ENCODE measurements at regions not wholly inside any gene's neighbourhood (a gene's known extent, or its start where the extent isn't known, plus 50 kb on each side); places are given as distances from the start of the nearest gene placed in this dataset.

DNA sequence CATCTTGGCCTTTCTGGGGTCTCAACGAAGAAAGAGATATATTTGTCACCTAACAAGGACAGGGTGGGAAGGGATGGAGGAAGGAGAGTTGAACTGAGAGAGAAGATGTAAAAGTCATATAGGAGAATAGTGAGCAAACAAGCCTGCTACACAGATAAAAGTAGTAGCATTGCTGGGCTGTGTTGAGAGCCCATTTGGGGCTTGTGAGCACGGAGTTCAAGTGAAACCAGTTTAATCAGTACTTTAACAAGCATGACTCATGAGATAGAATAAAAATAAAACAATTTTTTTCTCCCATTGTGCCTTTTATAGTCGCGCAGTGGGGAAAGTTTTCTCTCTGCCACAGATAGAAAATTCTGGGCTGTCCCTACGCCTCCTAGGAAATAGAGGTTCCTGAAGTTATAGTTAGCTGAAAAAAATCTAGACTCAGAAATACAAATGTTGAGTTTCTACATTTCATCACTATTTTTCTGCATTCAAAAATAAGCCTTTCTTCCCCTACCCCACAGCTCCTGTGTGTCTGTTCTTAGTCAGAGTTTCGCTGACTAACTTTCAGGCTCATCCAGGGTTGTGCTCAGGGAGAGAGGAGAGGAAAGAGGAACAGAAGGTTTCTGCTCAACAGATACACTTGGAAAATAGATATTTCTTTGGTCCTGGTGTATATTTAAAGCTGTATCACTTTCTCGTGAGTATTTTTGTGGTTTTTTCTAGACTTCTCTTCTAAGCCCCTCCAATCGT is 395.8 kb upstream of the ADAMTSL1 start:
- Histone ChIP-seq H3K27me3 (no peaks in the 10 kb centered on the region), H3K36me3 (no peaks in the 10 kb centered on the region), H3K4me3 (no peak overlapping the region), H3K27ac (no peak overlapping the region), H3K9me3 (no peaks in the 10 kb centered on the region), H3K4me1 (no peaks in the 10 kb centered on the region)
- no peak for ATAC-seq
- no peak for DNase-seq
- in situ Hi-C loops (cut with MboI; ENCODE audit: low sequenced_read_pairs in 4 of 4), result no loop called here
- intact Hi-C loops (cut with DNase I; ENCODE audit: low total_unique reads), result no loop called here
- no peak for TF ChIP-seq POLR2A (IDR thresholded peaks at IDR 0.05)
- TF ChIP-seq, protein P1, sequence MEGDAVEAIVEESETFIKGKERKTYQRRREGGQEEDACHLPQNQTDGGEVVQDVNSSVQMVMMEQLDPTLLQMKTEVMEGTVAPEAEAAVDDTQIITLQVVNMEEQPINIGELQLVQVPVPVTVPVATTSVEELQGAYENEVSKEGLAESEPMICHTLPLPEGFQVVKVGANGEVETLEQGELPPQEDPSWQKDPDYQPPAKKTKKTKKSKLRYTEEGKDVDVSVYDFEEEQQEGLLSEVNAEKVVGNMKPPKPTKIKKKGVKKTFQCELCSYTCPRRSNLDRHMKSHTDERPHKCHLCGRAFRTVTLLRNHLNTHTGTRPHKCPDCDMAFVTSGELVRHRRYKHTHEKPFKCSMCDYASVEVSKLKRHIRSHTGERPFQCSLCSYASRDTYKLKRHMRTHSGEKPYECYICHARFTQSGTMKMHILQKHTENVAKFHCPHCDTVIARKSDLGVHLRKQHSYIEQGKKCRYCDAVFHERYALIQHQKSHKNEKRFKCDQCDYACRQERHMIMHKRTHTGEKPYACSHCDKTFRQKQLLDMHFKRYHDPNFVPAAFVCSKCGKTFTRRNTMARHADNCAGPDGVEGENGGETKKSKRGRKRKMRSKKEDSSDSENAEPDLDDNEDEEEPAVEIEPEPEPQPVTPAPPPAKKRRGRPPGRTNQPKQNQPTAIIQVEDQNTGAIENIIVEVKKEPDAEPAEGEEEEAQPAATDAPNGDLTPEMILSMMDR (IDR thresholded peaks at IDR 0.05 in 4 of 5, conservative IDR thresholded peaks at IDR 0.05 in 1 of 5), result no peak

DNA sequence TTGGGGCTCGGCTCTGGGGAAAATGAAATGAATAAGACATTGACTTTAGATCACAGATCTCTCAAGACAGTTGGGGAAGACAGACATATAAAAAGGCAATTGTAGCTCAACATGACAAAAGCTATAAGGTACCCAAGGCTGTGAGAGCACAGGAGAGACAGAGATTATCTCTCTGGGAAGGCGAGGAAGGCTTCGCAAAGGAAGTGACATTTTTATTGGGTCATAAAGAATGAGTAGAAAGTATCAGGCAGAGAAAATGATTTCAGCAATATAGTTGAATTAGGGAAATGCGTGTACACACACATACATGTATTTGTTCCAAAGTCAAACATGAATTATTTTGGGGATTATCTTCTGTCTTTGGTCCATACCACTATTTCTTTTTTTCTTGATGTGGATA is 381.8 kb upstream of the ADAMTSL1 start:
- no peak overlapping the region for H3K27ac ChIP-seq
- no peak overlapping the region for H3K4me3 ChIP-seq
- TF ChIP-seq, protein P1 (IDR thresholded peaks at IDR 0.05 in 4 of 5, conservative IDR thresholded peaks at IDR 0.05 in 1 of 5), result no peak
- DNase-seq (no peak), ATAC-seq (no peak)
- H3K36me3 ChIP-seq, result no peaks in the 10 kb centered on the region
- H3K27me3 ChIP-seq, result no peaks in the 10 kb centered on the region
- no peaks in the 10 kb centered on the region for H3K9me3 ChIP-seq
- no peaks in the 10 kb centered on the region for H3K4me1 ChIP-seq
- in situ Hi-C loops (cut with MboI; ENCODE audit: low sequenced_read_pairs in 4 of 4), result no loop called here
- intact Hi-C loops (cut with DNase I; ENCODE audit: low total_unique reads), result no loop called here

DNA sequence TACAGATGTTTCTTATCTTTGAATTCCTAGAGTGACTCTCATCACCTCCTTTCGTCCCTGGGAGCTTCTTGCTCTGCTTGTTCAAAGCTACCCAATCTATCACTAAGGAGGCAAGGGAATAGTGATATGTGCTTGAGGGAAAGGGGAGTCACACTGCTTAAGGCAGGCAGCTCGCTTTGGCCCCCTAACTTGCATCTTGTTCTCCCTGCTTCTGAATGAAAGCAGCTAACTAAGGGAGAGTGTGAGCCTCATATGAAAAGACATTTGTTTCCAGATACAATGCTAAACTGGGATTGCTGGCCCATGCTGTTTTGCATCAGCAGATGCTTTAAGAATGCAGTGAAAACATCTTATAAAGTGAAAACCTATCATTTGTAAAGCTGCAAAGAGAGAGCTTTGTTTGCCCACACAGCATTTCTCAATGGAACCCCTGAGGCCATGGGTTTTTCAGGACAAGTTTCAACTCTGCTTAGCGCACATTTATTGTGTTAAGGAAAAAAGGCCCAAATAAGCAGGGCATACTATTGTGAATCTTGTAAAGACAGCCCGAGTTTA is 367.9 kb upstream of the ADAMTSL1 start:
- intact Hi-C loops (cut with DNase I; ENCODE audit: low total_unique reads), result no loop called here
- H3K27ac ChIP-seq, result no peak overlapping the region
- H3K27me3 ChIP-seq, result no peaks in the 10 kb centered on the region
- no peak for ATAC-seq
- no peak overlapping the region for H3K4me3 ChIP-seq
- in situ Hi-C loops (cut with MboI; ENCODE audit: low sequenced_read_pairs in 4 of 4), result no loop called here
- no peaks in the 10 kb centered on the region for H3K36me3 ChIP-seq
- TF ChIP-seq POLR2A (IDR thresholded peaks at IDR 0.05), result no peak
- TF ChIP-seq, protein P1 (IDR thresholded peaks at IDR 0.05 in 4 of 5, conservative IDR thresholded peaks at IDR 0.05 in 1 of 5), result no peak
- no peaks in the 10 kb centered on the region for H3K9me3 ChIP-seq
- no peaks in the 10 kb centered on the region for H3K4me1 ChIP-seq
- no peak for DNase-seq

DNA sequence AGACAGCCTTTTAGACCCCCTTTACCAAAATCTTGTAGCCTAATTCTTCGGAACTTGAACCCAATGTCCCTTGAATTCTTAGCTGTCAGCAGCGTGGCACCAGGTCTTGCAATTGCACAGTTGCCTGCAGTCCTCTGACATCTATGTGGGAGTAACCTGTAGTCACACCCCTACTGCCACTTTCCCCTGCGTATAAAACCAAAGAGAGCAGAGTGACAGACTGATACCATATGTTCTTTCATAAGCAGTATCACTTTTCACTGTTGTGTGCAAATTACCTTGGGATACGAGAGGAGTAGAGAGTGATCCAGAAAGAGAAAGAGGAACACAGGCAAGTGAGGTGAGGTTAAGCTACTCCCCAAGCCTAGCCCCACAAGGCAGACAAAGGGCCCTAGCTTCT is 364.3 kb upstream of the ADAMTSL1 start:
- no peak for ATAC-seq
- in situ Hi-C loops (cut with MboI; ENCODE audit: low sequenced_read_pairs in 4 of 4), result no loop called here
- no peaks in the 10 kb centered on the region for H3K36me3 ChIP-seq
- intact Hi-C loops (cut with DNase I; ENCODE audit: low total_unique reads), result no loop called here
- H3K9me3 ChIP-seq, result no peaks in the 10 kb centered on the region
- DNase-seq, result no peak
- H3K27me3 ChIP-seq, result no peaks in the 10 kb centered on the region
- no peaks in the 10 kb centered on the region for H3K4me1 ChIP-seq
- H3K4me3 ChIP-seq, result no peak overlapping the region
- no peak overlapping the region for H3K27ac ChIP-seq
- no peak for TF ChIP-seq POLR2A (IDR thresholded peaks at IDR 0.05)
- TF ChIP-seq, protein P1 (IDR thresholded peaks at IDR 0.05 in 4 of 5, conservative IDR thresholded peaks at IDR 0.05 in 1 of 5), result no peak
